ENCODE measurements at regions not wholly inside any gene's neighbourhood (a gene's known extent, or its start where the extent isn't known, plus 50 kb on each side); places are given as distances from the start of the nearest gene placed in this dataset.
"Not testable (repeated sequence)": the region's sequence is repeated elsewhere in the genome, so short reads cannot be mapped to it uniquely, and the experiment has no call there.

DNA sequence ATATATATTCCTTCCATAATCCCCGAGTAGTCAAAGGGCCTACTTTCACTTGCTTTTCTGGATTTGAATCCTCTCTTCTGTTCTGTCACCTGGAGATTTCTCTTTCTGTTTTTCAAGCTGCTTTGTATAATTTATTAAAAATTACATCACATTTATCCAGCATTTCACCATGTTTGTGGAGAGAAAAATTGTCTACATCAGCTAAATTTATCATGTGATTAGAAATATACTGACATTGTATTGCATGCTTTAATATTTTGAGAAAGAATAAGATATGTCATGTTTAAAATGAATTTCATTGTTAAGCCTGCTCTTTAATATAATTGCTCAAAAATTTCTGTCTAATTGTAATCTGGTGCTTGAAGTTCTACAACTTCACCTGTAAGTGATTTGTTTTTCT is 323.1 kb upstream of the DKK2 start:
- Mint-ChIP-seq H3K27ac (no peak overlapping the region), H3K4me1 (no peaks in the 10 kb centered on the region), H3K27me3 (no peaks in the 10 kb centered on the region), H3K9me3 (ENCODE audit: insufficient read depth) (no peaks in the 10 kb centered on the region), H3K4me3 (no peak overlapping the region)
- Histone ChIP-seq H3K27me3 (replicated peaks in 1 of 4; ENCODE audit: control extremely low read depth in 1 of 4, control insufficient read depth in 3 of 4, insufficient read depth in 4 of 4, low read length in 3 of 4) (no peaks in the 10 kb centered on the region), H3K79me2 (ENCODE audit: control insufficient read depth, insufficient read depth, low read length) (no peaks in the 10 kb centered on the region), H2AFZ (ENCODE audit: insufficient read depth, low read depth, low read length, poor library complexity, severe bottlenecking) (no peak overlapping the region), H3K36me3 (replicated peaks in 1 of 2; ENCODE audit: control extremely low read depth in 1 of 2, control insufficient read depth in 1 of 2, extremely low read depth in 1 of 2, insufficient read depth in 2 of 2, low read length in 1 of 2) (no peaks in the 10 kb centered on the region), H4K20me1 (ENCODE audit: control insufficient read depth, insufficient read depth, low read length, poor library complexity, severe bottlenecking) (no peaks in the 10 kb centered on the region), H3K27ac (ENCODE audit: low read length in 2 of 2) (no peak overlapping the region), H3K9me3 (ENCODE audit: control extremely low read depth in 1 of 3, control insufficient read depth in 2 of 3, insufficient read depth in 1 of 3, low read length in 2 of 3) (peaks cover 0 to 2% (median 0%) of the 10 kb centered on the region in 3 donors), H3K4me2 (replicated peaks; ENCODE audit: low read depth, low read length, poor library complexity, severe bottlenecking) (no peak overlapping the region), H3K4me1 (ENCODE audit: control insufficient read depth in 2 of 2, insufficient read depth in 2 of 2, low read length in 2 of 2) (no peaks in the 10 kb centered on the region), H3K9ac (ENCODE audit: low read length) (no peak overlapping the region), H3K4me3 (ENCODE audit: control extremely low read depth in 1 of 5, extremely low read depth in 1 of 5, insufficient read depth in 1 of 5, low read depth in 2 of 5, low read length in 4 of 5) (no peak overlapping the region)
- DNase-seq: no peak
- POLR2A ChIA-PET: no interaction called here
- TF ChIP-seq, protein P1, sequence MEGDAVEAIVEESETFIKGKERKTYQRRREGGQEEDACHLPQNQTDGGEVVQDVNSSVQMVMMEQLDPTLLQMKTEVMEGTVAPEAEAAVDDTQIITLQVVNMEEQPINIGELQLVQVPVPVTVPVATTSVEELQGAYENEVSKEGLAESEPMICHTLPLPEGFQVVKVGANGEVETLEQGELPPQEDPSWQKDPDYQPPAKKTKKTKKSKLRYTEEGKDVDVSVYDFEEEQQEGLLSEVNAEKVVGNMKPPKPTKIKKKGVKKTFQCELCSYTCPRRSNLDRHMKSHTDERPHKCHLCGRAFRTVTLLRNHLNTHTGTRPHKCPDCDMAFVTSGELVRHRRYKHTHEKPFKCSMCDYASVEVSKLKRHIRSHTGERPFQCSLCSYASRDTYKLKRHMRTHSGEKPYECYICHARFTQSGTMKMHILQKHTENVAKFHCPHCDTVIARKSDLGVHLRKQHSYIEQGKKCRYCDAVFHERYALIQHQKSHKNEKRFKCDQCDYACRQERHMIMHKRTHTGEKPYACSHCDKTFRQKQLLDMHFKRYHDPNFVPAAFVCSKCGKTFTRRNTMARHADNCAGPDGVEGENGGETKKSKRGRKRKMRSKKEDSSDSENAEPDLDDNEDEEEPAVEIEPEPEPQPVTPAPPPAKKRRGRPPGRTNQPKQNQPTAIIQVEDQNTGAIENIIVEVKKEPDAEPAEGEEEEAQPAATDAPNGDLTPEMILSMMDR (IDR thresholded peaks at IDR 0.05): no peak
- no peak for TF ChIP-seq EZH2 (IDR thresholded peaks at IDR 0.05; ENCODE audit: borderline replicate concordance, insufficient read depth, low read depth, low read length, poor library complexity, severe bottlenecking)
- CTCF ChIA-PET: no interaction called here
- intact Hi-C loops (cut with micrococcal nuclease): no loop called here
- no CpG with 5 or more reads among the region's 1 CpG for WGBS (ENCODE audit: insufficient coverage)
- no peak for ATAC-seq (ENCODE audit: low read depth)

DNA sequence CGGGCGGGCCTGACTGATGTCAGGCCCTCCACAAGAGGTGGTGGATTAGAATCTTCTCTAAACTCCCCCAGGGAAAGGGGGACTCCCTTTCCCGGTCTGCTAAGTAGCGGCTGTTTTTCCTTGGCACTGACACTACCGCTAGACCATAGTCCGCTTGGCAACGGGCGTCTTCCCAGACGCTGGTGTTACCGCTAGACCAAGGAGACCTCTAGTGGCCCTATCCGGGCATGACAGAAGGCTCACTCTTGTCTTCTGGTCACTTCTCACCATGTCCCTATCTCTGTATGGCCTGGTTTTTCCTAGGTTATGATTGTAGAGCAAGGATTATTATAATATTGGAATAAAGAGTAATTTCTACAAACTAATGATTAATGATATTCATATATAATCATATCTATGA is 318.2 kb upstream of the DKK2 start:
- 89% methylated on average over 7 of the region's 11 CpGs for WGBS (ENCODE audit: insufficient coverage)
- H2AFZ ChIP-seq (ENCODE audit: insufficient read depth, low read depth, low read length, poor library complexity, severe bottlenecking); H3K79me2 ChIP-seq (ENCODE audit: control insufficient read depth, insufficient read depth, low read length); H3K27me3 ChIP-seq (replicated peaks in 1 of 4; ENCODE audit: control extremely low read depth in 1 of 4, control insufficient read depth in 3 of 4, insufficient read depth in 4 of 4, low read length in 3 of 4); POLR2A ChIA-PET; intact Hi-C loops (cut with micrococcal nuclease); H4K20me1 ChIP-seq (ENCODE audit: control insufficient read depth, insufficient read depth, low read length, poor library complexity, severe bottlenecking); H3K4me1 Mint-ChIP-seq; H3K4me3 ChIP-seq (ENCODE audit: control extremely low read depth in 1 of 5, extremely low read depth in 1 of 5, insufficient read depth in 1 of 5, low read depth in 2 of 5, low read length in 4 of 5); H3K27me3 Mint-ChIP-seq; DNase-seq; H3K9me3 Mint-ChIP-seq (ENCODE audit: insufficient read depth); CTCF ChIA-PET; H3K9ac ChIP-seq (ENCODE audit: low read length); H3K4me2 ChIP-seq (replicated peaks; ENCODE audit: low read depth, low read length, poor library complexity, severe bottlenecking); H3K9me3 ChIP-seq (ENCODE audit: control extremely low read depth in 1 of 3, control insufficient read depth in 2 of 3, insufficient read depth in 1 of 3, low read length in 2 of 3); H3K4me1 ChIP-seq (ENCODE audit: control insufficient read depth in 2 of 2, insufficient read depth in 2 of 2, low read length in 2 of 2); H3K27ac ChIP-seq (ENCODE audit: low read length in 2 of 2); H3K27ac Mint-ChIP-seq; H3K36me3 ChIP-seq (replicated peaks in 1 of 2; ENCODE audit: control extremely low read depth in 1 of 2, control insufficient read depth in 1 of 2, extremely low read depth in 1 of 2, insufficient read depth in 2 of 2, low read length in 1 of 2); H3K4me3 Mint-ChIP-seq; ATAC-seq (ENCODE audit: low read depth): not testable (repeated sequence)

Measured in B cell (primary cell).